GM23338 (cell line): ENCODE measurements at regions not wholly inside any gene's neighbourhood (a gene's known extent, or its start where the extent isn't known, plus 50 kb on each side); places are given as distances from the start of the nearest gene placed in this dataset.

Experiments used
- ATAC-seq: fragments of 200-7000 bp; cut with Tn5 transposase; 3 replicates; pipeline ENCODE4 v1.9.1; 2020
- DNase-seq: peaks from one replicate; pipeline ENCODE4 v3.0.0-alpha.2; 2015; ENCODE audit warnings: low spot score
- H2AFZ ChIP-seq: fragments of 200-600 bp; sonication (generic); 2 replicates; pipeline ENCODE4 v1.8.0; 2016; ENCODE audit warnings: antibody characterized with exemption, mild to moderate bottlenecking, moderate library complexity
- H3F3A ChIP-seq: fragments of 200-600 bp; sonication (generic); replicated peaks from 2 replicates; pipeline ENCODE4 v1.8.0; 2017; ENCODE audit warnings: antibody characterized with exemption, mixed run types, low read depth
- H3K27ac ChIP-seq: fragments of 200-600 bp; sonication (generic); 2 replicates; pipeline ENCODE4 v1.6.1; 2016; ENCODE audit warnings: low read depth
- H3K27me3 ChIP-seq: fragments of 200-600 bp; sonication (generic); 2 replicates; pipeline ENCODE4 v1.8.0; 2016; ENCODE audit warnings: mild to moderate bottlenecking, mixed run types, moderate library complexity; ENCODE audit not compliant: insufficient read depth
- H3K36me3 ChIP-seq: fragments of 200-600 bp; sonication (generic); 2 replicates; pipeline ENCODE4 v1.8.0; 2016; ENCODE audit warnings: mild to moderate bottlenecking; ENCODE audit not compliant: insufficient read depth
- H3K4me1 ChIP-seq: fragments of 200-600 bp; sonication (generic); 2 replicates; pipeline ENCODE4 v1.8.0; 2016; ENCODE audit warnings: mild to moderate bottlenecking, moderate library complexity; ENCODE audit not compliant: insufficient read depth
- H3K4me2 ChIP-seq: fragments of 200-600 bp; sonication (generic); 2 replicates; pipeline ENCODE4 v1.7.1; 2017; ENCODE audit warnings: mixed run types
- H3K4me3 ChIP-seq: fragments of 200-600 bp; sonication (generic); 2 replicates; pipeline ENCODE4 v1.6.1; 2016; ENCODE audit warnings: mixed run types
- H3K79me2 ChIP-seq: fragments of 200-600 bp; sonication (generic); replicated peaks from 2 replicates; pipeline ENCODE4 v1.8.0; 2017; ENCODE audit warnings: mild to moderate bottlenecking; ENCODE audit not compliant: insufficient read depth
- H3K9me2 ChIP-seq: fragments of 200-600 bp; sonication (generic); 2 replicates; pipeline ENCODE4 v1.8.0; 2017; ENCODE audit not compliant: insufficient read depth
- H4K20me1 ChIP-seq: fragments of 200-600 bp; sonication (generic); replicated peaks from 2 replicates; pipeline ENCODE4 v1.8.0; 2017; ENCODE audit warnings: mild to moderate bottlenecking; ENCODE audit not compliant: insufficient read depth
- H3K27ac Mint-ChIP-seq: 2 replicates; pipeline ENCODE4 v1.8.0; 2020; ENCODE audit warnings: inconsistent platforms, mild to moderate bottlenecking, moderate library complexity, mixed read lengths
- H3K27me3 Mint-ChIP-seq: 3 replicates; pipeline ENCODE4 v1.8.0; 2022; ENCODE audit warnings: low read depth, mild to moderate bottlenecking, moderate library complexity, mixed read lengths, inconsistent platforms; ENCODE audit not compliant: insufficient read depth, poor library complexity
- H3K36me3 Mint-ChIP-seq: 3 replicates; pipeline ENCODE4 v1.8.0; 2021; ENCODE audit warnings: low read depth, mild to moderate bottlenecking, inconsistent platforms, moderate library complexity, mixed read lengths
- H3K4me1 Mint-ChIP-seq: 3 replicates; pipeline ENCODE4 v1.8.0; 2020; ENCODE audit warnings: mild to moderate bottlenecking, inconsistent platforms, mixed read lengths
- H3K4me3 Mint-ChIP-seq: 3 replicates; pipeline ENCODE4 v1.8.0; 2021; ENCODE audit warnings: moderate library complexity, mild to moderate bottlenecking, inconsistent platforms, mixed read lengths
- H3K9me3 Mint-ChIP-seq: 3 replicates; pipeline ENCODE4 v1.8.0; 2020; ENCODE audit warnings: moderate library complexity, mild to moderate bottlenecking, inconsistent platforms, mixed read lengths
- CREB1 ChIP-seq: fragments of 250-450 bp; sonication (Bioruptor Pico); IDR thresholded peaks from 2 replicates; pipeline ENCODE4 v1.5.0; 2020; ENCODE audit warnings: low read depth, mild to moderate bottlenecking, moderate library complexity
- CTCF ChIP-seq, 2 experiments: fragments of 200-600 bp in 1 of 2; sonication (generic) in 1 of 2; conservative IDR thresholded peaks; 2 replicates each; pipeline versions ENCODE4 v1.5.1 to v1.6.1; 2016 to 2017; ENCODE audit warnings: antibody characterized with exemption in 2 of 2, low read depth in 2 of 2, mild to moderate bottlenecking in 2 of 2, moderate library complexity in 1 of 2
- ETS1 ChIP-seq: IDR thresholded peaks from 2 replicates; pipeline ENCODE4 v1.6.1; 2016; ENCODE audit warnings: antibody characterized with exemption
- EZH2 ChIP-seq: fragments of 200-600 bp; sonication (generic); IDR thresholded peaks from one replicate; pipeline ENCODE4 v1.8.0; 2017; ENCODE audit warnings: antibody characterized with exemption, mild to moderate bottlenecking, low read depth; ENCODE audit not compliant: unreplicated experiment
- EZH2phosphoT487 ChIP-seq: fragments of 200-600 bp; sonication (generic); IDR thresholded peaks from one replicate; pipeline ENCODE4 v1.8.1; 2018; ENCODE audit warnings: antibody characterized with exemption; ENCODE audit not compliant: unreplicated experiment
- JUNB ChIP-seq: IDR thresholded peaks from one replicate; pipeline ENCODE4 v1.6.1; 2016; ENCODE audit warnings: antibody characterized with exemption; ENCODE audit not compliant: unreplicated experiment
- POLR2AphosphoS5 ChIP-seq: IDR thresholded peaks from 2 replicates; pipeline ENCODE4 v1.6.1; 2016; ENCODE audit warnings: antibody characterized with exemption, low read depth
- REST ChIP-seq: IDR thresholded peaks from one replicate; pipeline ENCODE4 v1.6.1; 2018; ENCODE audit warnings: antibody characterized with exemption; ENCODE audit not compliant: unreplicated experiment
- STAT1 ChIP-seq: IDR thresholded peaks from one replicate; pipeline ENCODE4 v1.6.1; 2016; ENCODE audit warnings: antibody characterized with exemption; ENCODE audit not compliant: unreplicated experiment
- ZNF114 ChIP-seq: fragments of 250-450 bp; sonication (Bioruptor Pico); IDR thresholded peaks from 2 replicates; pipeline ENCODE4 v1.5.0; 2020; ENCODE audit warnings: mild to moderate bottlenecking, moderate library complexity
- ZNF331 ChIP-seq: fragments of 250-450 bp; sonication (Bioruptor Pico); IDR thresholded peaks from 2 replicates; pipeline ENCODE4 v1.5.0; 2020; ENCODE audit warnings: low read depth, mild to moderate bottlenecking, moderate library complexity
- ZNF462 ChIP-seq: fragments of 250-450 bp; sonication (Bioruptor Pico); IDR thresholded peaks from 2 replicates; pipeline ENCODE4 v1.5.0; 2020; ENCODE audit warnings: mild to moderate bottlenecking, moderate library complexity

- TF ChIP-seq CREB1 = no peak
- TF ChIP-seq CTCF (conservative IDR thresholded peaks at IDR 0.05; ENCODE audit: low read depth in 2 of 2) = no peak
- TF ChIP-seq ZNF331 (CRISPR knock-in tag) = no peak
- TF ChIP-seq EZH2phosphoT487 = no peak
- no peak for TF ChIP-seq POLR2AphosphoS5
- TF ChIP-seq ZNF114 (CRISPR knock-in tag) = no peak
- TF ChIP-seq REST = no peak
- no peak for TF ChIP-seq JUNB
- TF ChIP-seq EZH2 = no peak
Observed at GRCh38 chr1:181219938-181220337, 131.4 kb downstream of the IER5 start (continued).

- H3K4me3 Mint-ChIP-seq = no peak overlapping the region
- no peak for TF ChIP-seq JUNB
- no peak for TF ChIP-seq ETS1
- TF ChIP-seq STAT1 = no peak
- no peak for TF ChIP-seq ZNF462 (CRISPR knock-in tag)
Observed at GRCh38 chr1:181221078-181221477, 132.6 kb downstream of the IER5 start.

More at GRCh38 chr1:181221078-181221477, 132.6 kb downstream of the IER5 start:
- no peaks in the 10 kb centered on the region for H3K27me3 ChIP-seq
- no peak overlapping the region for H3K27ac ChIP-seq
- H4K20me1 ChIP-seq = no peaks in the 10 kb centered on the region
- H3K9me2 ChIP-seq = peaks cover 8% of the 10 kb centered on the region; the same call in 1 of the 2 replicates
- H3K4me1 ChIP-seq = no peaks in the 10 kb centered on the region; the same call in 1 of the 2 replicates
- Mint-ChIP-seq H3K36me3 (peaks cover 5% of the 10 kb centered on the region; the same call in 2 of the 3 replicates), H3K27ac (no peak overlapping the region), H3K4me1 (peaks cover 17% of the 10 kb centered on the region), H3K9me3 (peaks cover 20% of the 10 kb centered on the region), H3K27me3 (peaks cover 8% of the 10 kb centered on the region)
- H3K36me3 ChIP-seq = no peaks in the 10 kb centered on the region
- ATAC-seq (no peak), DNase-seq (no peak)
- H3K4me2 ChIP-seq = no peak overlapping the region
- H2AFZ ChIP-seq = no peak overlapping the region
- H3K79me2 ChIP-seq = no peaks in the 10 kb centered on the region
- no peak overlapping the region for H3K4me3 ChIP-seq
- no peaks in the 10 kb centered on the region for H3F3A ChIP-seq
